GM12873 (cell line): ENCODE measurements at regions not wholly inside any gene's neighbourhood (a gene's known extent, or its start where the extent isn't known, plus 50 kb on each side); places are given as distances from the start of the nearest gene placed in this dataset.

Source experiments
- CTCF ChIP-seq: IDR thresholded peaks from 2 replicates; pipeline ENCODE4 v1.5.1; 2012; ENCODE audit warnings: low read depth, mild to moderate bottlenecking, moderate library complexity, low read length, control low read depth; ENCODE audit not compliant: insufficient read depth; ENCODE audit errors: missing control alignments

GRCh38 chr14:65824285-65824977 lies 411.9 kb downstream of the FUT8 start:
- TF ChIP-seq CTCF, result peak; percentile 93

- TF ChIP-seq CTCF, result no peak
Measured at GRCh38 chr14:65824978-65825299, 412.4 kb downstream of the FUT8 start.

DNA sequence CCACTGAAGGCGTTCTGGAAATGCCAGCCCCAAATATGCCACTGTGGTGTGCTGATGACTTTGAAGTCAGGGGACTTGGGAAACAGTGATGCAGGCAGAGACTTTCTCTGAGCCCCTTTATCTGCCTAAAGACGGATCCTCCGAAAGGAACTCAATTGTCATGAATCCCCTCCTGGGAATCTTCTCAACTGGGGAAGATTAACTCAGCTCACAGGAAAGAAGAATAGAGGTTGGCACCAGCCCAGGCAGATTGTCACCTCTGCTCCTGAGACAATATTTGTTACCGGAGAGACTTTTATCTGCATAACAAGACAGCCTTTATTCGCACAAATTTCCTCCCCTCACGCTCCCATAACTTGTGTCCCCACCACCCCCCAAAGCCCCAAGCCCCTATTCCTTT lies 414.4 kb downstream of the FUT8 start:
- no peak for TF ChIP-seq CTCF

DNA sequence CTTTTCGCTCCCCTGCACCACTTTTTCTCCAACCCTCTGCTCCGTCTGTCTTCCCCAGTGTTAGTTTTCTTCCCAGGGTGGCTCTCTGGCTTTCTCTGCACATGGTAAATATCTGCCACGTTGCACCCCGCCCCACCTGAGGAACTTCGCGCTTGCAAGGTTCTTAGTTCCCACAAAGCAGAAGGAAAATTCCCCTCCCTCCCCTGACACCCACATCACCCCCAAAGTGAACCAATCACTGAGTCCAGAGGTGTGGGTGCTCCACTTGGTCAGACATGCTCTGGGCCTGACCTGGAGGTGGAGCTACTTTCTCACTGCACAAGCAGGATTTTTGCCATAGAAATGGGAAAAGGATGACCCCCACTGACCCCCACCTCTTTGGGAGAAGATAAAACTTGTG lies 415.0 kb downstream of the FUT8 start:
- TF ChIP-seq CTCF, result no peak

DNA sequence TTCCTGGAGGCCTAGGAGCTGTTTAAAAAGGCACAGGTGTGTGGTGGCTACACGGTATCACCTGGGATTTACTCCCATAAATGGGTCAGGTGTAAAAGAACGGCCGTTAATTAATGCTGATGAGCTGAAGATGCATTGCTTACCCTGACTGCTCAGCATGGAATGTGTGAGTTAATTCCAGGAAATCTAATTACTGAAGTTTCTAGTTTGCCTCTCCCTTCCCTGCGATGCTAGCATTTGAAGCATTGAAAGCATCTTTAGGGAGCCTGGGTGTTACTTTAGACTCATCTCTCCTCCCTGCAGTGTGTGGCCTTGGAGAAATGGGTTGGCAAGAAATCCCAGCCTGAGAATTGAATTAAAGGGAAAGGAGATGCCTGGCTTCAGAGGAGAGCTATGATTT lies 415.9 kb downstream of the FUT8 start:
- TF ChIP-seq CTCF, result no peak

GRCh38 chr14:65832431-65833266 lies 420.1 kb downstream of the FUT8 start:
- TF ChIP-seq CTCF, result peak; percentile 34

DNA sequence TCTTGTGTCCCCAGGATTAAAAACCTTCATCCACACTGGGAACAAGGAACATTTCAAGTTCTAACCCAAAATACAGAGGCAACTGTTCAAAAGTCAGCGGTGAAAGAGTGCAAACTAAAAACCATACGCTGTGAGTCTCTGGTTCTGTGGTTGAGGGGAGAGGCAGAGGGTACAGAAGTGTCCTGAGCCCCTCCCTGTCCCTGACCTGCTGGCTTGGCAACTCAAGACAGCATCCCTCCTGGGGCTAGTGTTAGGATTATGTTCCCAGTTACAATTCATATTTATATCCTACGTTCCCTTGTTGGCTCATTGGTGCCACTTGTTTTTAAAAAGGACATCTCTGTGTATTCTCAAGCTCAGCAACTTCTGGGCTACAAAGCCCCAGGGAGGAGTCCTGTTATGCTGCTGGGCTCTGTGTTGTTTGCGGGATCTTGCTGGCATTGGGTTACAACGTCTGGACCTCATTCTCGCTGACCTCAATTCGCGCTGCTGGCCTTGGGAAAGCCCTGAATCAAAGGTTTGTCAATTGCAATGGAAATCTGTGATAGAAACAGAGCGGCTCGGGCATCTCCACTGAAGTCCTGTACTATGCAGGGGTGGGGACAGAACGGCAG lies 420.8 kb downstream of the FUT8 start:
- TF ChIP-seq CTCF, result no peak
